ENCODE measurements at regions not wholly inside any gene's neighbourhood (a gene's known extent, or its start where the extent isn't known, plus 50 kb on each side); places are given as distances from the start of the nearest gene placed in this dataset.

DNA sequence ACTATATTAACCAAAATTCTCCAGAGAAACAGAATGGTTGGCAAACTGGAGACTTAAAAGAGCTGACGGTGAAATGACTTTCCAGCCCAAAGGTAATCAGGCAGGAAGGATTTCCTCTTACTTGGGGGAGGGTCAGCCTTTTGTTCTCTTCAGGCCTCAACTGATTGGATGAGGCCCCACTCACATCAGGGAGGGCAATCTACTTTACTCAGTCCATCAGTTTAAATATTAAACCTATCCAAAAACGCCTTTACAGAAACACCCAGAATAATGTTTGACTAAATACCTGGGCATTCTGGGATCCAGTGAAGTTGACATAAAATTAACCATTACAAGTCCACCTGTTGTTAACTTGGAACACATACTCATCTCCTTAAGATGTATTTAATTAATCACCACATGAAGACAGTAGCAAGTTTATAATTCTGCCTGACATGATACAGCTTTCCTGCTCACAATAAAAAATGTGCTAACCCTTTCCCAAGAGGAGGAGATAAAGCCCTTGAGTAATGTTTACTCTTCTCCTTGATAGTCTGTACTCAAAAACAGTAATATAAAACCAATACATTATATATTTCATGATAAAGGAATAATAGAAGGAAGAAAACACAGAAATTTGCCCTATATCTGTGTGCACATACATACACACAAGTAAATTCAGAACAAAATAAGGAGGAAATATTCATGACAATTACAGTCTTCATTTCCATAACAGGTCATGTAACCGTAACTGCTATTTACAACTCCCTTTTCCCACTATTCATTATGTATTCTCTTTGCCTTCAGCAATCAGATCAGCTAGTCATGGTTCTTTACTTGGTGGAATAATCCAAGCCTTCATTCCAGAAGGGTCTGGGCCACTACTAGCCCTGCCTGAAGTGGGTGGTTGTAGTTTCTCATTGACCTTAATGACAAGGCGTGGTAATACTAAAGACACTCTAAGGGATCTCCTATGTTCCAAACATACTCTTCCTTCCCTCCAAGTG lies 107.5 kb upstream of the RUNX1 start:
- TF ChIP-seq POLR2A (IDR thresholded peaks at IDR 0.05; ENCODE audit: low read depth, low read length) (no peak), POLR2AphosphoS5 (IDR thresholded peaks at IDR 0.05; ENCODE audit: low read depth, low read length) (no peak), TAF1 (IDR thresholded peaks at IDR 0.05; ENCODE audit: borderline replicate concordance, low read depth, low read length) (no peak)
- DNase-seq (ENCODE audit: insufficient read length) (no peak), FAIRE-seq (no peak)

DNA sequence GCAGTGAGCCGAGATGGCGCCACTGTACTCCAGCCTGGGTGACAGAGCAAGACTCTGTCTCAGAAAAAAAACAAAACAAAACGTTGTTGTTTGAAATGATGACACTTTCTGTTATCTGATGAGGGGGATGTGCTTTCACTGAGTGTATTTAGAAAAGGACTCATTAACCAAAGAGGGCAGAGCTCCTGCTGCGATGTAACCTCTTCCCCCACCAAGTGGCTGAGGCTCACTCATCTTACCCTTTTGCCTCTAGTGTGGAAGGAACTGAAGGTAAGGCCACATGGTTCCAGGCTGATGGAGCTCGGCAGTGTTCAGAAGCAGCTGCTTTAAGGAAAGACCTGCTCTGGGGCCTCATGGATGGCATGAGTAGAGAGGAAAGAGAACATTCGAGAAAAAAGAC lies 105.7 kb upstream of the RUNX1 start:
- TF ChIP-seq POLR2A (IDR thresholded peaks at IDR 0.05; ENCODE audit: low read depth, low read length) (no peak), POLR2AphosphoS5 (IDR thresholded peaks at IDR 0.05; ENCODE audit: low read depth, low read length) (no peak), TAF1 (IDR thresholded peaks at IDR 0.05; ENCODE audit: borderline replicate concordance, low read depth, low read length) (no peak)
- FAIRE-seq, result no peak
- DNase-seq (ENCODE audit: insufficient read length), result no peak

GRCh38 chr21:35153671-35154070 lies 104.6 kb upstream of the RUNX1 start:
- no peak for FAIRE-seq
- DNase-seq (ENCODE audit: insufficient read length), result no peak
- no peak for TF ChIP-seq POLR2AphosphoS5 (IDR thresholded peaks at IDR 0.05; ENCODE audit: low read depth, low read length)
- no peak for TF ChIP-seq POLR2A (IDR thresholded peaks at IDR 0.05; ENCODE audit: low read depth, low read length)
- TF ChIP-seq TAF1 (IDR thresholded peaks at IDR 0.05; ENCODE audit: borderline replicate concordance, low read depth, low read length), result no peak

GRCh38 chr21:35150562-35151226 lies 101.6 kb upstream of the RUNX1 start:
- no peak for TF ChIP-seq POLR2AphosphoS5 (IDR thresholded peaks at IDR 0.05; ENCODE audit: low read depth, low read length)
- no peak for TF ChIP-seq TAF1 (IDR thresholded peaks at IDR 0.05; ENCODE audit: borderline replicate concordance, low read depth, low read length)
- TF ChIP-seq POLR2A (IDR thresholded peaks at IDR 0.05; ENCODE audit: low read depth, low read length), result no peak
- no peak for FAIRE-seq
- DNase-seq (ENCODE audit: insufficient read length), result no peak

DNA sequence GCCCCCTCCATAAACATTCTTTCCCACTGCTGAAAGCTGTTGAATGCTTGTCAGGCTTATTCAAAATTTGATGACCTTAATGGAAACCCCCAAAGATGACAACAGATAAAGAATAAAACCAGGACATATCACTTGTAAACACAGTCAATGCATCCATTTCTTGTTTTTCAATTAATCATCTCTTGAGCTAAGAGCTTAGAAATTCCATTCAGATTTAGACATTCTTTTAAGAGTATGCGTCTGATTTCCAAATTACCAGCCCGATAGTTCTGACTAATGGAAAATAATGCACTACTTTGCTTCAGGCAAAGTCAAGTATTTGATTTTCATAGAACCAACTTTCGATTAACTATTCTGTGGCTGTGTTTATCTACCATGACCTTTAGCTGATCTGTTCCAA lies 100.6 kb upstream of the RUNX1 start:
- TF ChIP-seq TAF1 (IDR thresholded peaks at IDR 0.05; ENCODE audit: borderline replicate concordance, low read depth, low read length), result no peak
- TF ChIP-seq POLR2A (IDR thresholded peaks at IDR 0.05; ENCODE audit: low read depth, low read length), result no peak
- no peak for TF ChIP-seq POLR2AphosphoS5 (IDR thresholded peaks at IDR 0.05; ENCODE audit: low read depth, low read length)
- no peak for FAIRE-seq
- no peak for DNase-seq (ENCODE audit: insufficient read length)

DNA sequence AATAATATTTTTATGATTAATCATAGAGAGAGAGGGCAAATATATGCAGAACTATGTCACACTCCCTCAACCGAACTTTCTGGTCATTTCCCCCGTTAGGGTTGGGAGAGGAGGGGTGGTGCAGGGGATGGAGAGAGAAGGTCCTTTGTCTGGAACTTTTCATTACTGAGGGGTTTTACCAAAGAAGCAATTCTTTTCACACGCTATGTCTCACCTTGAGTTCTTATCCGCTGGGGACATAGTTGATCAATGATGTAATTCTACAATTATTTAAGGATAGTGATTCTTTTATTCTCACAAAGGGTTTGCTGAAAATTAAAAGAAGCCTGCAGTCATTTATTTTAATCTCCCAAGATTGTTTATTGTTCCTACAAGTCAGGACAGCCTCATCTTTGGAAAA lies 98.3 kb upstream of the RUNX1 start:
- FAIRE-seq, result no peak
- DNase-seq (ENCODE audit: insufficient read length), result no peak
- TF ChIP-seq POLR2A (IDR thresholded peaks at IDR 0.05; ENCODE audit: low read depth, low read length), result no peak

GRCh38 chr21:35145626-35146233 lies 96.6 kb upstream of the RUNX1 start:
- DNase-seq (ENCODE audit: insufficient read length) (no peak), FAIRE-seq (no peak)
- no peak for TF ChIP-seq TAF1 (IDR thresholded peaks at IDR 0.05; ENCODE audit: borderline replicate concordance, low read depth, low read length)
- no peak for TF ChIP-seq POLR2A (IDR thresholded peaks at IDR 0.05; ENCODE audit: low read depth, low read length)
- TF ChIP-seq POLR2AphosphoS5 (IDR thresholded peaks at IDR 0.05; ENCODE audit: low read depth, low read length), result no peak

GRCh38 chr21:35144978-35145377 lies 95.9 kb upstream of the RUNX1 start:
- no peak for DNase-seq (ENCODE audit: insufficient read length)
- no peak for TF ChIP-seq TAF1 (IDR thresholded peaks at IDR 0.05; ENCODE audit: borderline replicate concordance, low read depth, low read length)
- no peak for TF ChIP-seq POLR2A (IDR thresholded peaks at IDR 0.05; ENCODE audit: low read depth, low read length)
- TF ChIP-seq POLR2AphosphoS5 (IDR thresholded peaks at IDR 0.05; ENCODE audit: low read depth, low read length), result no peak
- FAIRE-seq, result no peak

GRCh38 chr21:35142036-35142815 lies 93.1 kb upstream of the RUNX1 start:
- FAIRE-seq, result no peak
- TF ChIP-seq POLR2A (IDR thresholded peaks at IDR 0.05; ENCODE audit: low read depth, low read length), result no peak
- no peak for TF ChIP-seq POLR2AphosphoS5 (IDR thresholded peaks at IDR 0.05; ENCODE audit: low read depth, low read length)
- no peak for TF ChIP-seq TAF1 (IDR thresholded peaks at IDR 0.05; ENCODE audit: borderline replicate concordance, low read depth, low read length)

DNA sequence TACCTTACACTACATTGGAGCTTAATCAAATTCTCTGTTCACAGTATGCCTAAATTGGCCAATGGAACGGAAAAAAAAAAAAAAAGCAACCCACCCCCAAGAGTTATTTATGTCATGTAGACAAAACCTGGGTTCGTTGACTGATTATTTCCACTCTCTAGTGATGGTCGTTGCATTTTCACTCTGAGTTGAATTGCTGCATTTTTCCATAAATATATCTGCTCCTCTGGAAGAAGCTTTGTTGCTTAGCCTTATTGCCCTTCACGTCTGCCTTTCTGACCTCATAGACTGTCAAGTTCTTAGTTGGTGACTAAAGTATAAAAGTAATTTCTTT lies 90.2 kb upstream of the RUNX1 start:
- TF ChIP-seq POLR2A (IDR thresholded peaks at IDR 0.05; ENCODE audit: low read depth, low read length), result no peak
- FAIRE-seq, result no peak
- no peak for DNase-seq (ENCODE audit: insufficient read length)

More at GRCh38 chr21:35142036-35142815, 93.1 kb upstream of the RUNX1 start:
- no peak for DNase-seq (ENCODE audit: insufficient read length)

- no peak for FAIRE-seq
- no peak for TF ChIP-seq TAF1 (IDR thresholded peaks at IDR 0.05; ENCODE audit: borderline replicate concordance, low read depth, low read length)
- TF ChIP-seq POLR2AphosphoS5 (IDR thresholded peaks at IDR 0.05; ENCODE audit: low read depth, low read length), result no peak
- no peak for TF ChIP-seq POLR2A (IDR thresholded peaks at IDR 0.05; ENCODE audit: low read depth, low read length)
Observed at GRCh38 chr21:35138665-35139381, 89.7 kb upstream of the RUNX1 start.

More at GRCh38 chr21:35138665-35139381, 89.7 kb upstream of the RUNX1 start:
- DNase-seq (ENCODE audit: insufficient read length), result no peak

Measured in GM12892 (cell line).